Nephron progenitor cell (in vitro differentiated cells): ENCODE measurements at regions not wholly inside any gene's neighbourhood (a gene's known extent, or its start where the extent isn't known, plus 50 kb on each side); places are given as distances from the start of the nearest gene placed in this dataset.
"Not testable (repeated sequence)": the region's sequence is repeated elsewhere in the genome, so short reads cannot be mapped to it uniquely, and the experiment has no call there.

Experiments used
- DNase-seq: peaks from one replicate; pipeline ENCODE4 v3.0.0; 2021
- H3K27ac Mint-ChIP-seq: 2 replicates; pipeline ENCODE4 v1.8.0; 2021; ENCODE audit warnings: mild to moderate bottlenecking, moderate library complexity, mixed read lengths
- H3K27me3 Mint-ChIP-seq: 2 replicates; pipeline ENCODE4 v1.8.0; 2021; ENCODE audit warnings: mild to moderate bottlenecking, low read depth, mixed read lengths; ENCODE audit not compliant: poor library complexity
- H3K36me3 Mint-ChIP-seq: 2 replicates; pipeline ENCODE4 v1.8.0; 2021; ENCODE audit warnings: low read depth, mixed read lengths
- H3K4me1 Mint-ChIP-seq: 2 replicates; pipeline ENCODE4 v1.8.0; 2021; ENCODE audit warnings: mixed read lengths
- H3K4me3 Mint-ChIP-seq: 2 replicates; pipeline ENCODE4 v1.8.0; 2021; ENCODE audit warnings: mild to moderate bottlenecking, moderate library complexity, mixed read lengths
- H3K9me3 Mint-ChIP-seq: 2 replicates; pipeline ENCODE4 v1.8.0; 2021; ENCODE audit warnings: mild to moderate bottlenecking, moderate library complexity, mixed read lengths
- CTCF ChIP-seq: fragments of 200-600 bp; sonication (generic); IDR thresholded peaks from 2 replicates; pipeline ENCODE4 v1.5.0; 2021; ENCODE audit warnings: antibody characterized with exemption

GRCh38 chr13:38228322-38228721 lies 121.3 kb upstream of the UFM1 start:
- no peak for TF ChIP-seq CTCF
- H3K4me3 Mint-ChIP-seq, result no peak overlapping the region
- H3K9me3 Mint-ChIP-seq, result peaks cover 10% of the 10 kb centered on the region
- no peak for DNase-seq
- no peaks in the 10 kb centered on the region for H3K27me3 Mint-ChIP-seq
- no peaks in the 10 kb centered on the region for H3K4me1 Mint-ChIP-seq
- no peaks in the 10 kb centered on the region for H3K36me3 Mint-ChIP-seq
- no peak overlapping the region for H3K27ac Mint-ChIP-seq

GRCh38 chr13:38226496-38226895 lies 123.2 kb upstream of the UFM1 start:
- no peak for TF ChIP-seq CTCF
- Mint-ChIP-seq H3K27ac (no peak overlapping the region), H3K36me3 (no peaks in the 10 kb centered on the region), H3K4me3 (no peak overlapping the region), H3K27me3 (no peaks in the 10 kb centered on the region), H3K9me3 (no peaks in the 10 kb centered on the region), H3K4me1 (no peaks in the 10 kb centered on the region)
- no peak for DNase-seq

- no peaks in the 10 kb centered on the region for H3K27me3 Mint-ChIP-seq
- no peaks in the 10 kb centered on the region for H3K9me3 Mint-ChIP-seq
- no peak overlapping the region for H3K27ac Mint-ChIP-seq
- H3K4me3 Mint-ChIP-seq, result no peak overlapping the region
- DNase-seq, result peak; percentile 5
- TF ChIP-seq CTCF, result peak; percentile 39
- no peaks in the 10 kb centered on the region for H3K36me3 Mint-ChIP-seq
- H3K4me1 Mint-ChIP-seq, result no peaks in the 10 kb centered on the region
Observed at GRCh38 chr13:38223089-38223488, 126.6 kb upstream of the UFM1 start.

GRCh38 chr13:38221120-38221519 lies 128.5 kb upstream of the UFM1 start:
- H3K27ac Mint-ChIP-seq, H3K36me3 Mint-ChIP-seq, H3K9me3 Mint-ChIP-seq, DNase-seq, H3K4me1 Mint-ChIP-seq, H3K4me3 Mint-ChIP-seq, H3K27me3 Mint-ChIP-seq: not testable (repeated sequence)

GRCh38 chr13:38216181-38216580 lies 133.5 kb upstream of the UFM1 start:
- no peak for DNase-seq
- Mint-ChIP-seq H3K4me3 (no peak overlapping the region), H3K4me1 (no peaks in the 10 kb centered on the region), H3K36me3 (no peaks in the 10 kb centered on the region), H3K9me3 (peaks cover 11% of the 10 kb centered on the region), H3K27me3 (no peaks in the 10 kb centered on the region), H3K27ac (no peak overlapping the region)
- TF ChIP-seq CTCF, result no peak

GRCh38 chr13:38213314-38213713 lies 136.3 kb upstream of the UFM1 start:
- Mint-ChIP-seq H3K4me3 (no peak overlapping the region), H3K4me1 (no peaks in the 10 kb centered on the region), H3K27ac (no peak overlapping the region), H3K27me3 (no peaks in the 10 kb centered on the region), H3K9me3 (peaks cover 11% of the 10 kb centered on the region), H3K36me3 (no peaks in the 10 kb centered on the region)
- DNase-seq, result no peak
- no peak for TF ChIP-seq CTCF
